ENCODE measurements at regions not wholly inside any gene's neighbourhood (a gene's known extent, or its start where the extent isn't known, plus 50 kb on each side); places are given as distances from the start of the nearest gene placed in this dataset.

DNA sequence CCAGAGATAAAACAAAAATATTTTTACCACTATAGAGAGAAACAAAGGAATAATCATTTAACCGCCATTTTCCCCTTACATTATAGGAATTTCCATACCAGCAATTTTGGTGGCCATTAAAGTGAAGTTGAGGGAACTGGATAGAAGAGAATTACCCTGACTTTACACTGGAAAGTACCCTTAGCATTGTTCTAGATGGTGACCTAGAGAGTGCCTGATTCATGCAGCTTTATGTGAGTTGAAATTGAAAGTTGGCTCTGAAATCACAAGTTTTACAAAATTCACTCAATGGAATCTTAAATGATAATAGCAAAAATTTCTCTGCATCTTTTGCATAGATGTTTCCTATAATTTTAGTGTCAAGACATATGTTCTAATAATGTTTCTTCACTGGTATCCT is 55.7 kb upstream of the PREP start:
- H3K4me3 ChIP-seq: no peak overlapping the region
- H3K27me3 ChIP-seq: no peaks in the 10 kb centered on the region
- no peaks in the 10 kb centered on the region for H3K36me3 ChIP-seq
- H3K9me3 ChIP-seq: no peaks in the 10 kb centered on the region
- no peak for DNase-seq

DNA sequence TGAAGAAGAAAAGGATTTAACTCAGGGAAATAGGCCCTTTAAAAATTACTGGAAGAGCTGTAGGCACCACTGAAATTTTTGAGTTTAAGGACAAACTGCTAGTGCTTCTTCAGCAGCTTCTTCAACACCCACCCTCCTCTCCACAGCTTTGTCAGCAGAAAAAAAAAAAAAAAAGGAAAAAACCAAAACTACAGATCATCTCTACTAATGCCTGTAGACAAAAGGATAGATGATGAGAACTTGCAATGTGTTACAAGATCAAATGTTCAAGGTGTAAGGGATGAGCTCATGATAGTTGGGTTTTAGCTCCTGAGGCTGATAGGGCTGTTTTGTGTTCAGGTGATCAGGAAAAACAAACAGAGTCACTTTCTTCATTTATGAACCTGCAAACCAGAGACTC is 55.2 kb upstream of the PREP start:
- DNase-seq: no peak

DNA sequence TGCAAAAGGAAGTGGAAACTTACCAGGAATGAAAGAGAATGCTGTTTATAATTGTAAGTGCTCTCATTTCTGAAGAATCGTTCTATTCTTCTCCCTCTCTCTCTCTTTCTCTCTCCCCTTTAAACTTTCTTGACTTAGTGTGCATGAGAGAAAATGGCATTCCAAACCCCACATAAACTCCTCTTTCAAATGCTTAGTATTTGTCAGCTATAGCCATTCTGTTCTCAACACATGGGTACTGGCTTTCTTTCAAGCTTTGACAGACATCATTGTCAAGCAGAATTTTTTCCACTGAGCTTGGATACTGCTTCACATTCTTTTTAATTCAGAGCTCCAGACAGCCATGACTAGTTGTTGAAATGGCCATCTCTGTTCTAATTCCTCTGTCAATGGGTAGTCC is 51.1 kb upstream of the PREP start:
- H3K9me3 ChIP-seq: no peaks in the 10 kb centered on the region
- H3K36me3 ChIP-seq: no peaks in the 10 kb centered on the region
- H3K4me3 ChIP-seq: no peak overlapping the region
- no peaks in the 10 kb centered on the region for H3K27me3 ChIP-seq
- DNase-seq: no peak

More for the DNA sequence above, 55.2 kb upstream of the PREP start:
- no peaks in the 10 kb centered on the region for H3K36me3 ChIP-seq
- no peaks in the 10 kb centered on the region for H3K27me3 ChIP-seq
- no peaks in the 10 kb centered on the region for H3K9me3 ChIP-seq
- no peak overlapping the region for H3K4me3 ChIP-seq

DNA sequence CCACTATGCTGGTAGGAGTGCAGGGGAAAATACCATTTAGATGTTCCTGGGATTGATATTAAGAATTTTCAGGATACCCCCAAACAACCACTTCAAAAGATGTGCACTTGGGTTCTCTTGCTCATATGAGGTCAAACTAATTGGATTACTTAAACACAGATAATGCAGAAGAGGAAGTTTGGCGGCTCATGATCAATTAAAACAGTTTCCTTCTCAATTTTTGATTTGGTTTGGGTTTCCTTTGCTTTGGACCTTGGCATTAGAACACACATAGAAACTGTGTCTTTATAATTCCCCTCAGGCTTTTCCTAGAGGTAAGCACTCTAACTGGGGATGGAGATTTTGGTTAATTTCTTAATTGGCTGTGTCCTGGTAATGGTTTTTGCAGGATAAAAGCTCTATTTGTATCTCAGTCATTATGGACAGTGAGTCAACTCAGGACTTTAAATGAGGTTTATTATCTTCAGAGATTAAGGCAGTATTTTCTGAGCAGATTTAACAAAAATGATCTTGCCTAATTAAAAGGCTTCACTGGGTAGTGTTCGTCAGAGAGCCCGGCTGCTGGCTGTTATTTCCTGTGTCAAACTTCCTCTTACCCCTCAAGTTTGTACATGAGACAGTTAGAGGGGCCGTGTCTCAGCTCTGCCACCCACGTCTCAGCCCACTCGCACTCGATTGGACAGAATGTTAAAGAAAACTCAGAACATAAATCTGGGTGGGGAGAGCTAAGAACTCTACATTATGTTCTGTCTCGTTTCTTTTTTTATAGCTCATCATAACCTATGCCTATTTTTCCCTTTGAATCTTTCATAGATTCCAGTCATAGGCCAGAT is 50.3 kb upstream of the PREP start:
- H3K27me3 ChIP-seq: no peaks in the 10 kb centered on the region
- no peaks in the 10 kb centered on the region for H3K36me3 ChIP-seq
- no peaks in the 10 kb centered on the region for H3K9me3 ChIP-seq
- DNase-seq: no peak
- H3K4me3 ChIP-seq: no peak overlapping the region
